Bronchial epithelial cell (primary cell): ENCODE measurements at regions not wholly inside any gene's neighbourhood (a gene's known extent, or its start where the extent isn't known, plus 50 kb on each side); places are given as distances from the start of the nearest gene placed in this dataset.

ENCODE experiments used
- DNase-seq: peaks from one replicate; pipeline ENCODE4 v3.0.0-alpha.2; 2010; ENCODE audit warnings: low read depth
- FAIRE-seq: peaks from 2 replicates; lab custom pipeline; 2011; peaks lifted over from hg19 to GRCh38; lab: Jason Lieb, UNC
- H3K27me3 ChIP-seq: 2 replicates; pipeline ENCODE4 v1.5.1; 2011; ENCODE audit warnings: low read length; ENCODE audit not compliant: control insufficient read depth, insufficient read depth
- H3K36me3 ChIP-seq: 2 replicates; pipeline ENCODE4 v1.5.1; 2011; ENCODE audit warnings: low read length; ENCODE audit not compliant: control insufficient read depth, insufficient read depth
- H3K4me3 ChIP-seq: 2 replicates; pipeline ENCODE4 v1.5.1; 2011; ENCODE audit warnings: mild to moderate bottlenecking, low read depth, low read length, control low read depth
- CTCF ChIP-seq: IDR thresholded peaks from 2 replicates; pipeline ENCODE4 v1.5.1; 2011; ENCODE audit warnings: mild to moderate bottlenecking, moderate library complexity, low read length, control low read depth, inconsistent platforms; ENCODE audit not compliant: insufficient read depth, severe bottlenecking

- TF ChIP-seq CTCF = no peak
- H3K4me3 ChIP-seq = no peak overlapping the region
- no peaks in the 10 kb centered on the region for H3K27me3 ChIP-seq
- DNase-seq = no peak
- no peaks in the 10 kb centered on the region for H3K36me3 ChIP-seq
- FAIRE-seq = no peak
These were observed 60.1 kb upstream of the ZPBP start for GRCh38 chr7:50153148-50153547.

GRCh38 chr7:50152486-50152885 lies 59.4 kb upstream of the ZPBP start:
- no peak for FAIRE-seq
- no peak overlapping the region for H3K4me3 ChIP-seq
- no peaks in the 10 kb centered on the region for H3K36me3 ChIP-seq
- DNase-seq = no peak
- H3K27me3 ChIP-seq = no peaks in the 10 kb centered on the region
- no peak for TF ChIP-seq CTCF

DNA sequence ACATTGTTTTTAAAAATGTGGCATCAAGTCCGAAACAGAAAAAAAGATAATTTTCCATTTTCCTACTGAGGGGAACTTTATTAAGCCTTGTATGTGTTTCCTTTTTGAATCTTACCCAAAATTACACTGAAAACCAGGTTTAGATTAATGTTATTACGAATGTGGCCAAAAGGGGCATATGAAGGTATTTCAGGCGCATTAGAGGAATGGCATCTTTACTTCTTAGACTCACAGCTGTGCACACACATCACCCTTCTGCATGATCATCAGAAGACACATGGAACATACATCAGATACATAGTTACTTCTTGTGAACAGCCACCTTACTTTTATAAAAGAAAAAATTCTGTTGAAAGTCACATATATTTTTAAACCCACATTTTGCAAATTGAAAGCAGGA lies 58.6 kb upstream of the ZPBP start:
- DNase-seq (no peak), FAIRE-seq (no peak)
- no peaks in the 10 kb centered on the region for H3K36me3 ChIP-seq
- TF ChIP-seq CTCF = no peak
- no peak overlapping the region for H3K4me3 ChIP-seq
- H3K27me3 ChIP-seq = no peaks in the 10 kb centered on the region

DNA sequence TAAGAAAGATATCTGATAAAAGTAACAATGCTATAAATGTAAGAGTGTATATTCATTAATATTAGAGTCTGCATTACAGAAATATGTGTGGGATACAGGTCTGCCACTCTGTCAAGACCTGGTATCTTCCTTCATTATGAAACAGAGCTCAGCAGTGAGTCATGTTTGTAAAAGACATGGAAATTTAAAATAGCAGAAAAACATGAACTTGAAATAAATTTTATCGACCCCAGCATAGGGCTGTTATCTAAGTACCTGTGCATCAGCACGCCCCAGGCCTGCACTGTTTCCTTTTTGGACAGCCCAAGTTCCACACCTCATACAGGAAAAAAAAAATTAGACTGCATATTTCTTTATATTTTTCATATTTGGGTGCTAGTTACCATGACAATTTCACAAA lies 58.0 kb upstream of the ZPBP start:
- Histone ChIP-seq H3K4me3 (no peak overlapping the region), H3K27me3 (no peaks in the 10 kb centered on the region), H3K36me3 (no peaks in the 10 kb centered on the region)
- no peak for FAIRE-seq
- no peak for DNase-seq
- TF ChIP-seq CTCF = no peak

DNA sequence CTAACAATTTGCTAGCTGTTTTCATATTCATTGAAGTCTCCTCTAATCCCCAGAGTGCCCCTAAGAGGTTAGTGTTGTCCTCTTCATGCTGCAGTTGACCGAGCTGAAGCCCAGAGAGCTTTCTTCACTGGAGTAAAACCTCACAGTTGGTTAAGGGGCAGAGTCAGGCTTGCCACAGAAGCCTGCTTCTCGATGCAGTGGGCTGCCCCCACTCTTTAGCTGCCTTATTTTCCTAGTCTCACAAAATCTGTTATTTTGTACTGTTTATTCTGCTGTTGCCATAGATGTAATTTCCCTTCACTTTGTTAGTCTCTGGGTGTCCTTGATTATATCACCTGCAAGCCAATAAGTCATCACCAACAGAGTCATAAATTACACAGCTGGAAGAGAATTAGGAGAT lies 56.3 kb upstream of the ZPBP start:
- DNase-seq (no peak), FAIRE-seq (no peak)
- TF ChIP-seq CTCF = no peak
- Histone ChIP-seq H3K27me3 (no peaks in the 10 kb centered on the region), H3K4me3 (no peak overlapping the region), H3K36me3 (no peaks in the 10 kb centered on the region)
